Ureter (tissue), 1 donor: ENCODE measurements at regions not wholly inside any gene's neighbourhood (a gene's known extent, or its start where the extent isn't known, plus 50 kb on each side); places are given as distances from the start of the nearest gene placed in this dataset.
"Not testable (repeated sequence)": the region's sequence is repeated elsewhere in the genome, so short reads cannot be mapped to it uniquely, and the experiment has no call there.

Experiments
- DNase-seq: peaks from one replicate; pipeline ENCODE4 v3.0.0-alpha.2; 2020; ENCODE audit warnings: low spot score
- donor health status: DM: yes; HTN: yes; CAD: no.

- DNase-seq: no peak
Observed at GRCh38 chr1:104309673-104310072, 560.0 kb downstream of the AMY1C start.

GRCh38 chr1:104315823-104316222 lies 566.1 kb downstream of the AMY1C start:
- no peak for DNase-seq

- no peak for DNase-seq
Observed at GRCh38 chr1:104322131-104322530, 572.4 kb downstream of the AMY1C start.

- no peak for DNase-seq
Observed at GRCh38 chr1:104329278-104329677, 579.6 kb downstream of the AMY1C start.

- DNase-seq: no peak
Observed at GRCh38 chr1:104331763-104332162, 582.1 kb downstream of the AMY1C start.

GRCh38 chr1:104337927-104338326 lies 588.2 kb downstream of the AMY1C start:
- DNase-seq: not testable (repeated sequence)

- DNase-seq: no peak
Observed at GRCh38 chr1:104341944-104342343, 592.2 kb downstream of the AMY1C start.

- no peak for DNase-seq
Observed at GRCh38 chr1:104348277-104348676, 598.6 kb downstream of the AMY1C start.

GRCh38 chr1:104353580-104353979 lies 603.9 kb downstream of the AMY1C start:
- no peak for DNase-seq

- no peak for DNase-seq
Observed at GRCh38 chr1:104358086-104358485, 608.4 kb downstream of the AMY1C start.

- no peak for DNase-seq
Observed at GRCh38 chr1:104358621-104359020, 608.9 kb downstream of the AMY1C start.

- DNase-seq: no peak
Observed at GRCh38 chr1:104378414-104378813, 628.7 kb downstream of the AMY1C start.

- no peak for DNase-seq
Observed at GRCh38 chr1:104380003-104380402, 630.3 kb downstream of the AMY1C start.

GRCh38 chr1:104387716-104388508 lies 638.2 kb downstream of the AMY1C start:
- DNase-seq: no peak

- no peak for DNase-seq
Observed at GRCh38 chr1:104392552-104392951, 642.9 kb downstream of the AMY1C start.

GRCh38 chr1:104402178-104402577 lies 652.5 kb downstream of the AMY1C start:
- DNase-seq: no peak

GRCh38 chr1:104403883-104404282 lies 654.2 kb downstream of the AMY1C start:
- no peak for DNase-seq

GRCh38 chr1:104406728-104407127 lies 657.0 kb downstream of the AMY1C start:
- no peak for DNase-seq

- DNase-seq: no peak
Observed at GRCh38 chr1:104408268-104408667, 658.6 kb downstream of the AMY1C start.

GRCh38 chr1:104435255-104435654 lies 685.6 kb downstream of the AMY1C start:
- no peak for DNase-seq

- no peak for DNase-seq
Observed at GRCh38 chr1:104440011-104440410, 690.3 kb downstream of the AMY1C start.

- DNase-seq: no peak
Observed at GRCh38 chr1:104456724-104457123, 707.0 kb downstream of the AMY1C start.

GRCh38 chr1:104459886-104460285 lies 710.2 kb downstream of the AMY1C start:
- no peak for DNase-seq

- no peak for DNase-seq
Observed at GRCh38 chr1:104460880-104461279, 711.2 kb downstream of the AMY1C start.
